PFSK-1 (cell line): ENCODE measurements at regions not wholly inside any gene's neighbourhood (a gene's known extent, or its start where the extent isn't known, plus 50 kb on each side); places are given as distances from the start of the nearest gene placed in this dataset.

Experiments used
- POLR2AphosphoS5 ChIP-seq: IDR thresholded peaks from 2 replicates; pipeline ENCODE4 v1.6.1; 2012; ENCODE audit warnings: low read depth, mild to moderate bottlenecking, control low read depth, low read length, moderate library complexity
- SIN3A ChIP-seq: IDR thresholded peaks from 2 replicates; pipeline ENCODE4 v1.6.1; 2012; ENCODE audit warnings: mild to moderate bottlenecking, low read length, moderate library complexity, borderline replicate concordance; ENCODE audit not compliant: insufficient read depth
- TAF1 ChIP-seq: IDR thresholded peaks from 2 replicates; pipeline ENCODE4 v1.6.1; 2012; ENCODE audit warnings: low read length, control low read depth, borderline replicate concordance; ENCODE audit not compliant: insufficient read depth
- TF ChIP-seq, protein P1 (sequence below), 2 experiments: IDR thresholded peaks; 2 replicates each; pipeline versions ENCODE4 v1.6.1 to v1.8.0; 2011 to 2012; ENCODE audit warnings: low read depth in 2 of 2, low read length in 2 of 2, control low read depth in 1 of 2, inconsistent platforms in 1 of 2, mild to moderate bottlenecking in 1 of 2, moderate library complexity in 1 of 2; ENCODE audit not compliant: insufficient read depth in 1 of 2

DNA sequence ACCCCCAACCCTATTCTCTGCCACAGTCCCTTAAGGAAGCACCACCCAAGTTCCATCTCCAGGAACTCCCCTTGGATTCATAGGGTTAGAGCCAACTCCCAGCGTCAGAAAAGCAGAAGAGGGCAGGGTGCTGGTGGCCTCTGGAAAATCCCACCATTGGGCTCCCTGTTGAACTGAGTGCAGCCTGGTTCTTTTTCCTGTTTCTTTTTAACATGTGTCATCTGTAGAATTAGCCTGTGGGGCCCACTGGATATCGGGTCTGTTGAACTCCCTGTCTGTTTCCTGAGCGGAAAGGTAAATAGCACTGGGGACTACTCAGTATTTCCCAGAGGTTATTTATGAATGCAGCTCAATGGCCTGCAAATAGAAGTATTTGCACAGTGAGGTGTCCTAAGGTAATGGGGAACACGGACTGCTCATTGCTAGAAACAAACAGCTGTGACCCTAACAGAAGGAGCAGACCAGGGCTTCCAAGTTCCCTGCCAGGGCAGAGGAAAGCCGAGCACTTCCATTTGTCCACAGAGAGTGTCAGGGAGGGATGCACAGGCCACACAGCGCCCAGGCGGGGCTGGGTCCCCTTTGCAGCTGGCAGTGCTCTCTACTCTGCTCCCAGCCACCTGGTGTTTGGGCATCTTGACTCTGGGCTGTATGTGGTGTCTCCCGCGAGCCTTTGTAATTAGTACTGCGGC, 102.6 kb downstream of the FHDC1 start:
- TF ChIP-seq POLR2AphosphoS5 (no peak), SIN3A (no peak), TAF1 (no peak)
- TF ChIP-seq, protein P1, sequence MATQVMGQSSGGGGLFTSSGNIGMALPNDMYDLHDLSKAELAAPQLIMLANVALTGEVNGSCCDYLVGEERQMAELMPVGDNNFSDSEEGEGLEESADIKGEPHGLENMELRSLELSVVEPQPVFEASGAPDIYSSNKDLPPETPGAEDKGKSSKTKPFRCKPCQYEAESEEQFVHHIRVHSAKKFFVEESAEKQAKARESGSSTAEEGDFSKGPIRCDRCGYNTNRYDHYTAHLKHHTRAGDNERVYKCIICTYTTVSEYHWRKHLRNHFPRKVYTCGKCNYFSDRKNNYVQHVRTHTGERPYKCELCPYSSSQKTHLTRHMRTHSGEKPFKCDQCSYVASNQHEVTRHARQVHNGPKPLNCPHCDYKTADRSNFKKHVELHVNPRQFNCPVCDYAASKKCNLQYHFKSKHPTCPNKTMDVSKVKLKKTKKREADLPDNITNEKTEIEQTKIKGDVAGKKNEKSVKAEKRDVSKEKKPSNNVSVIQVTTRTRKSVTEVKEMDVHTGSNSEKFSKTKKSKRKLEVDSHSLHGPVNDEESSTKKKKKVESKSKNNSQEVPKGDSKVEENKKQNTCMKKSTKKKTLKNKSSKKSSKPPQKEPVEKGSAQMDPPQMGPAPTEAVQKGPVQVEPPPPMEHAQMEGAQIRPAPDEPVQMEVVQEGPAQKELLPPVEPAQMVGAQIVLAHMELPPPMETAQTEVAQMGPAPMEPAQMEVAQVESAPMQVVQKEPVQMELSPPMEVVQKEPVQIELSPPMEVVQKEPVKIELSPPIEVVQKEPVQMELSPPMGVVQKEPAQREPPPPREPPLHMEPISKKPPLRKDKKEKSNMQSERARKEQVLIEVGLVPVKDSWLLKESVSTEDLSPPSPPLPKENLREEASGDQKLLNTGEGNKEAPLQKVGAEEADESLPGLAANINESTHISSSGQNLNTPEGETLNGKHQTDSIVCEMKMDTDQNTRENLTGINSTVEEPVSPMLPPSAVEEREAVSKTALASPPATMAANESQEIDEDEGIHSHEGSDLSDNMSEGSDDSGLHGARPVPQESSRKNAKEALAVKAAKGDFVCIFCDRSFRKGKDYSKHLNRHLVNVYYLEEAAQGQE (IDR thresholded peaks at IDR 0.05; ENCODE audit: insufficient read depth in 1 of 2, low read depth in 2 of 2, low read length in 2 of 2), result no peak
